MM.1S (cell line): ENCODE measurements at regions not wholly inside any gene's neighbourhood (a gene's known extent, or its start where the extent isn't known, plus 50 kb on each side); places are given as distances from the start of the nearest gene placed in this dataset.

ENCODE experiments used
- CTCF ChIP-seq: fragments of 300-600 bp; sonication (generic); IDR thresholded peaks from 2 replicates; pipeline ENCODE4 v1.5.1; 2016; ENCODE audit warnings: antibody characterized with exemption, low read length, mixed read lengths
- EZH2 ChIP-seq: fragments of 300-600 bp; sonication (generic); optimal IDR thresholded peaks from 2 replicates; pipeline ENCODE3; 2017; ENCODE audit warnings: low read depth, mild to moderate bottlenecking, antibody characterized with exemption, low read length, mixed read lengths
- EZH2phosphoT487 ChIP-seq: fragments of 300-600 bp; sonication (generic); IDR thresholded peaks from 2 replicates; pipeline ENCODE4 v1.6.1; 2018; ENCODE audit warnings: antibody characterized with exemption, low read length

GRCh38 chr5:92841604-92842155, 739.3 kb downstream of the NR2F1-AS1 start:
- no peak for TF ChIP-seq CTCF
- TF ChIP-seq EZH2, result no peak
- no peak for TF ChIP-seq EZH2phosphoT487
